ENCODE measurements at regions not wholly inside any gene's neighbourhood (a gene's known extent, or its start where the extent isn't known, plus 50 kb on each side); places are given as distances from the start of the nearest gene placed in this dataset.

- H3K4me1 ChIP-seq = no peaks in the 10 kb centered on the region
- ATAC-seq (no peak), DNase-seq (no peak), FAIRE-seq (no peak)
- no peak overlapping the region for H3K27ac ChIP-seq
- no peaks in the 10 kb centered on the region for H3K36me3 ChIP-seq
- 24 to 35% methylated on average over 7 of the region's 7 CpGs for WGBS, 2 donors
- no peaks in the 10 kb centered on the region for H3K9me3 ChIP-seq
- intact Hi-C loops (cut with DNase I) = no loop called here
- H3K4me3 ChIP-seq = no peak overlapping the region
- H3K27me3 ChIP-seq = no peaks in the 10 kb centered on the region
- no peak for TF ChIP-seq CTCF (IDR thresholded peaks at IDR 0.05)
Observed at GRCh38 chr12:47576289-47576945, 129.4 kb downstream of the RPAP3 start.

DNA sequence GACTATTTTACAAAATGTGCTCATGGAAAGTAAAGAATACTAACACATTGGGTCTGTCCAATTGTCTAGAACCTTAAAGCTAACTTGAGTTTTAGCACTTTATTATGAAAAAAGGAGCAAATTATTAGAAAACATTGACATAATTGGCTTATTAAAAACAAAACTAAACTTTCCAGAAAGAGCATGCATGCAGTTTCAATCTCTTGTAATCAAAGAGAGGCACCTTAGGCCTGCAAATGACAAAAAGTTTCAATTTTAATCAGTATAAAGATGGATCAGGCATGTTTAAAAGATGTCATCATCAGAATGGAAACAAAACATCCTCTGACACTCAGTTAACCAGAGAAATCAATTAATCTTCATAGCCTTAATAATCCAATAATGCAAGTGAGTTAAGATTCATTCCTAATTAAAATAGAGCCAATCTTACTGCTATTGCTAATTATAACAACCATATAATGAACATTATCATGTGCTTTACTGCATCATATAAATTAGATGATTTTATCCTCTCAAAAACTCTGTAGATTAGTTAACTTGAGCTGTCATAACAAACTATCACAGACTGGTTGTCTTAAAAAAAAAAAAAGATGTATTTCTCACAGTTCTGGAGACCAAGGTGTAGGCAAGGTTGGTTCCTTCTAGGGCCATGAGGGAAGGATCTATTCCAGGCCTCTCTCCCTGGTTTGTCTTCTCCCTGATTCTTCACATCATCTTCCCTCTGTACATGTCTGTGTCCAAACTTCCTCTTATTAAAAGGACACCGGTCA, 131.4 kb downstream of the RPAP3 start:
- no peak for TF ChIP-seq CTCF (IDR thresholded peaks at IDR 0.05)
- H3K27me3 ChIP-seq = no peaks in the 10 kb centered on the region
- H3K36me3 ChIP-seq = no peaks in the 10 kb centered on the region
- 91 to 93% methylated on average over 1 of the region's 1 CpG for WGBS, 2 donors
- intact Hi-C loops (cut with DNase I) = no loop called here
- ATAC-seq (no peak), FAIRE-seq (no peak), DNase-seq (no peak)
- H3K4me1 ChIP-seq = no peaks in the 10 kb centered on the region
- no peak overlapping the region for H3K4me3 ChIP-seq
- no peaks in the 10 kb centered on the region for H3K9me3 ChIP-seq
- no peak overlapping the region for H3K27ac ChIP-seq

DNA sequence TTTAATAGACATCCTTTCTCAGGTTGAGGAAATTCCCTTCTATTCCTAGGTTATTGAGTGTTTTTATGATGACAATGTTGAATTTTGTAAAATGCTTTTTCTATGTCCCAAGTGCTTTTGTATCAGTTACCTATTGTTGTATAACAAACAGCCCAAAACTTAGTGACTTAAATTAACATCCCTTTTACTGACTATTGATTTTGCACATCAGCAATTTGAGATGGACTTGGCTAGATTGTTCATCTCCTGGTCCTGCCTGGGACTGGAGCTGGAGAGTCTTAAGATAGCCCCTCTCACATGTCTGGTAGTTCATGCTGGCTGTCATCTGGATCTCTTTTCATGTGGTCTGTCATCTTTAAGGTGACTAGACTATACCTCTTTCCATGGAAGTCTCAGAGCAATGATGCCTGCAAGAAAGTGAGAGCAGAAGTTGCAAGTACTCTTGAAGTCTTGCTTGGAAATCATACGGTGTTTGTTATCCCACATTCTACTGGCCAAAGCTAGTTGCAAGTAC, 132.6 kb downstream of the RPAP3 start:
- Histone ChIP-seq H3K4me3 (no peak overlapping the region), H3K9me3 (no peaks in the 10 kb centered on the region), H3K36me3 (no peaks in the 10 kb centered on the region), H3K4me1 (no peaks in the 10 kb centered on the region), H3K27ac (no peak overlapping the region), H3K27me3 (no peaks in the 10 kb centered on the region)
- no peak for DNase-seq
- intact Hi-C loops (cut with DNase I) = no loop called here
- FAIRE-seq = no peak
- no peak for ATAC-seq
- 69 to 75% methylated on average over 1 of the region's 1 CpG for WGBS, 2 donors
- no peak for TF ChIP-seq CTCF (IDR thresholded peaks at IDR 0.05)

DNA sequence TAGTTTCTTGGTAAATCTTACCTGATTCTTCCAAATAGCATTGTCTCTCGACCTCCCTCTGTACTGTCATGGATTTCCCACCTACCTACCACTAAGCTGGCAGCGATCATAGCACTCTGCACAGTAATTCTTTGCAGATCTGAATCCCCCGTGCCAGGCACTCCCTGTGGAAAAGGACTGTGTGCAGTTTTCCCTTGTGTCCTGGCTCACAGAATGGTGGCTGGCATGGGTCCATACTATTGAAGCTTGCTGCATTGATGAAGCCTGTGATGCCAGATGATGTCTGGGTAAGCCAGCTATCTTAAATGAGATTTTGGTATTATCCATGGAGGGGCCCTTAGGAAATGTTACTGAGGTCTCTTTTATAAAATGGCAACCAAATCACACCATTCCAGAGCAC, 135.7 kb downstream of the RPAP3 start:
- no peak for FAIRE-seq
- 57 to 68% methylated on average over 3 of the region's 3 CpGs for WGBS, 2 donors
- Histone ChIP-seq H3K9me3 (no peaks in the 10 kb centered on the region), H3K4me3 (no peak overlapping the region), H3K27me3 (no peaks in the 10 kb centered on the region), H3K4me1 (no peaks in the 10 kb centered on the region), H3K36me3 (no peaks in the 10 kb centered on the region), H3K27ac (no peak overlapping the region)
- no peak for DNase-seq
- TF ChIP-seq CTCF (IDR thresholded peaks at IDR 0.05) = no peak
- ATAC-seq = no peak
- intact Hi-C loops (cut with DNase I) = no loop called here

GRCh38 chr12:47562201-47562600, 143.6 kb downstream of the RPAP3 start:
- H3K27ac ChIP-seq = no peak overlapping the region
- no peaks in the 10 kb centered on the region for H3K27me3 ChIP-seq
- intact Hi-C loops (cut with DNase I) = no loop called here
- no peaks in the 10 kb centered on the region for H3K9me3 ChIP-seq
- H3K36me3 ChIP-seq = no peaks in the 10 kb centered on the region
- H3K4me3 ChIP-seq = no peak overlapping the region
- ATAC-seq = no peak
- H3K4me1 ChIP-seq = no peaks in the 10 kb centered on the region
- TF ChIP-seq CTCF (IDR thresholded peaks at IDR 0.05) = no peak
- no peak for FAIRE-seq
- WGBS, 2 donors = 72 to 75% methylated on average over 3 of the region's 3 CpGs
- DNase-seq = no peak
